SHP77 treated with DMSO at 0.1 percent for 48 hours (cell line): ENCODE measurements at regions not wholly inside any gene's neighbourhood (a gene's known extent, or its start where the extent isn't known, plus 50 kb on each side); places are given as distances from the start of the nearest gene placed in this dataset.
A peak's percentile ranks its signal among the peaks of the same experiment; 100 is the strongest.
"Not testable (repeated sequence)": the region's sequence is repeated elsewhere in the genome, so short reads cannot be mapped to it uniquely, and the experiment has no call there.

ENCODE experiments used
- DNase-seq: peaks from one replicate; lab custom pipeline; 2025; lab: John Stamatoyannopoulos, UW

DNA sequence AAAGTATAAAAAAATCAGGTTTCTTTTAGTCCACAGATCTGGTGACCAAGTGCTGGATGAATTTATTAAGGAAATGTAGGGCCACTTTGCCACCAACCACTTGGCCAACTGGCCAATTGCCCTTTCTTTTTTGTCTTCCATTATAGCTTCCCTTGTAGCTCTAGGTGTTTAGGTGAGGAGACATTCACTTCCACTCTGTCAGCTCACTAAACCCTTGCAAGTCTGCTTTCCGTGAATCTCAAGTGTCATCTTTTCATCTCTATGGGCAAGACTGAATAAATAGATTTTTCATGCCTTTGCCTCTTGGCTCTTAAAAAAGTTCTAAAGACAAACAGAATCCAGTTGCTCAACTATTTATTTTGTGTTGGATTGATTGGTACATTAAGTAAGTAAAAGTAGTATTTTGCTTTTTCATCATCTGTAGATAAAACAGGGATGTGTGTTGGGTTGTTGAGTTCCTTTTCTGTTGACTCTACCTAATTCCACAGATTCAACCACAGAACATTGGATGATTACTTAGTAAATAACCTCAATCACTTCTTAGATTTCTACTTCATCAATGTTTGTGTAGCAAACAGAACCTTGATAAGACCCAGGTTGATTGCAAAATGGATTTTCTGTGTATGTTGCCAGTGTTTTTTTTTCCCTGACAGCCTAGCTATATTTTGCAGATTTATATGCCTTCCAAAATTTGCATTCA is 68.1 kb upstream of the GRXCR1 start:
- DNase-seq: no peak

DNA sequence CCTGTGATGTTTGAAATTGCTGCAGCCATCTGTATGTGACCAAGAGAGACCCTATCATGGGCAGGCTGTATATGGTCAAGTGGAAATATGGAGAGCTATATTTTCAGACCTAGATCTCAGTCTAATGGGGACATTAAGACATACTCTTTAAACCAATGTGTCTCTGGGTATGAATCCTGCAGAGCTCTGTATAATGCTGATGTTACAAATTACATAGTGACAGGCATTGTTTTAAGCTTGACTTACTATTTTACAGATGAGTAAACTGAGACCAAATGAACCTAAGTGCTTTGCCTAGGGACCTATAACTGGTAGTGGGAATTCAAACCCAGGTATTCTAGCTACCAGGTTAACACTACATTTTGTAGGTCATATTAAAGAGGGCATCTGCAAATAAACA is 71.3 kb upstream of the GRXCR1 start:
- DNase-seq: no peak

DNA sequence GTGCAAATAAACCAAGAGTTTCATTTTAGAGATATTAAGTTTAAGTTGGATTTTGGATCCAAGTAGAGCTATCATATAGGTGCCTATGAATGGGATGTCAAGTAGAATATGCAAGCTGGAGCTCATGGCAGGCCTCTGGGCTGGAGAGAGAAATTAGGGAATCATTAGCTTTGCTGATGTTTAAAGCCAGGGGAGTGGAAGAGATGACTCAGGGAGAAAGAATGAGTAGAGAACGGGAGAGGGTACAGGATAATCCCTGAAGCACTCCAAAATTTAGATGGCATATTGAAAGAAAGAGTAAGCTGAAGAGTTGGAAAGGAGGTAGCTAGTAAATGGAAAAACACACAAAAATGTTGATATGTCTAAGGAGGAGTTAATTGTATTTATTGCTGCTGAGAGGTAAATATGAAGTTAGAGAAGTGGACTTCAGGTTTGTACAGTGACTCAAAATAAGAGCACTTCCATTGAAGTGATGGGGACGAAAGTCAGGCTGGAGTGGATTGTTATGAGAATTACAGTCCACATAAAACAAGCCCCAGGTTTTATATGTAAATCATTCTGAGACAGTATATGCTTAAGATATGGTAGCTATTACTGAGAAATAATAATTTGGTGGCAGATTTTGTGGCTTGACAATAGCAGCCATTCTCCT is 72.5 kb upstream of the GRXCR1 start:
- no peak for DNase-seq

- DNase-seq: no peak
Observed at GRCh38 chr4:42817913-42818312, 74.6 kb upstream of the GRXCR1 start.

DNA sequence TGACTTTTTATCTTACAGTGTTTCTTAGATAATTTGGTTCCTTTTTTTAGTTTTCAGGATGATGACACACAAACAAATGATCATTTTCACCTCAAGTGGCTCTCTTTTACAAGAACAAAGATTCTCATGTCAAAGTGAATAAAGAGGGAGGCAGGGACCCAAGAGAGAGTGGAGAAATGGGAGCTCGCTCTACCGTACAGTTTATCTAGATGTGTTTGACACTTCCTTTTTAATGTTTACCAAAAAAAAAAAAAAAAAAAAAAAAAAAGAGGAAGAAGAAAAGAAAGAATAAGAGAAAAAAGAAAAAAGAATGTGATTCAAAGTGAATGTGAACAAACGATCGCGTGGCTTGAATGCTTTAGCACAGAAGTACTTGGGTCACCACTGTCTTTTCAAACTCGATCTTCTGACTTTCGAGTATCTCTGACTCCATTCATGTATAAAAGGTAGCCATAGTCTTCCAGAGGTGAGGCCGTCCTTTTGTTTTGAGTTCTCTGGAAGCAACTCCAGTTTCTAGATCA is 75.6 kb upstream of the GRXCR1 start:
- DNase-seq: no peak

DNA sequence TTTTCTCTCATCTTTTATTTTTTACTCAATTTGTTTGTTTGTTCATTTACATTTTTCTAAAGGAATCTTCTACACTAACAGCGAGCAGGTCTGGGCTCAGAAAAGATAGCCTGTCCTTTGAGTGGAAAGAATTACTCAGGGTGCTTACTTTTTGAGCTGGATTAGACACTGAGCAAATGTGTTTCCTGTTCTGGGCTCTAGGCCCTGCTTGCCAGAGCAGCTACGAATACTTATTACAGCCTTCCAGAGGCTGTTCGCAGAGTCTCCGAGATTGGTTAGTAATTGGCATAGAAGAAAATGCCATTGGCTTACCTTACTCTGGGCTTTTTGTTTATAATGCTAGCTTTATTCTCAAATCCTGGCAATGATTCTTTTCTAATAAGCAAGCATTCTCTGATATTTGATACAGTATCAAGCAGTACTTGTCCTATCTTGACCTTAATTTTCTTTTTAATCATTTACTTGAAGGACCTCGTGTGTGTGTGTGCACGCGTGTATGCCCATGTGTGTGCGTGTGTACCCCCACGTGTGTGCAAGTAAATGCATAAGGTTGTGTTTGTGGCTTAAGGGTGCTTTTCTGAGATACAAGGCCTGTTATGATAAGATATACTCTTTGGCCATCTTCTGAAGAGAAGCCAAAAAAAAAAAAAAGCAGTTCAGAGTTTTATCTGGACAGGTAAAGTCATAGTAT is 76.2 kb upstream of the GRXCR1 start:
- DNase-seq: no peak

DNA sequence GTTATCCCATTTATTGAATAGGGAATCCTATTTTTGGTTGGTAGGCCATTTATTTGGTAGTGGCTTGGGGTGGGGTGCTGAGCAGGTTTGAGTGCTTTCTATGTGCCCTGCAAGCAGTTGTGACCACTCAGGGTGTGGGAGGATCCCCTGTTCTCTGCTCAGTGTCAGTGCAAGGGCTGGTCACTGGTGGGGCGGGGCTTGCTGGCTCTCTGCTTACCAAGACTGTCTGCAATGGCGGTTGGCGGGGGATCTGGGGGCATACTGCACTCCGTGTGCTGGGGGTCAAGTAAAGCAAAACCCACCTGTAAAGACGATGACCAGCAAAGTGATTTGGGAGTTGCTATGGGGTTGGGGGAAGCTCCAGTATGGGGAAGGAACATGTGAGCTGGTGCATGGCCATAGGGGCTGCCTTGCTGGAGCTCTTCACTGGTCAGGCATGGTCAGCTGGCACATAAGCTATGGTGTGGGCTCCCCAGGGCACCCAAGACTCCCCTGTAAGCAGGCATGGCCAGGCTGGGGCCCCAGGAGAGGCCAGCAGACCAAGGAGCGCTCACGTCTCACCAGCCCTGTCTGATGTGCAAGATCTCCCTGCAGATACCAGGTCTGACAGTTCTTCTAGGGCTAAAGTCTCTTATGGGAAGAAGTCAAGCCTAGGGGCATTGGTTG is 83.0 kb upstream of the GRXCR1 start:
- DNase-seq: no peak

- no peak for DNase-seq
Observed at GRCh38 chr4:42806303-42806835, 86.1 kb upstream of the GRXCR1 start.

DNA sequence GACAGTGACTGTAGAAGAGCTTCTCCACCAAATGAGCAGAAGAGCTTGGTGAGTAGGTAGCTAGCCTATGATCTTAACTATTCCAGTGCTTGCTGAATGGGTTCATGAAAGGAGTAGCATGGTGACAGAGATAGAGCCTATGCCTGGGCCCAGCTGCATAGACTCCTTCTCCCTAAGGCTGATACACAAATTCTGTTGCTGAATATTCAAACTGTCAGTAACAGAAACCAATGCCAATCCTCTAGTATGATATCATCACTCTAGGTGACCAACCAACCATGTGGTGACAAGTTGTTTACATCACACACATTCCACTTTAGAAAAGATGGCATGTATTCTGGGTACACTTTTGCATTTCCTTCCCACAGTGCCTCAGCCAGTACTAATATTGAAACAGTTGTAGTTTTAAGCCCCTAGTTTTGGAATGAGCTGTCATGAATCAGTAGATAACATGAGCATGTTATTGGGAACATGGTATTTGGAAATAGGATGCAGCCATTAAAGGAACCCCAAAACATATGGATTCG is 103.4 kb upstream of the GRXCR1 start:
- no peak for DNase-seq

- no peak for DNase-seq
Observed at GRCh38 chr4:42787079-42787463, 105.4 kb upstream of the GRXCR1 start.

DNA sequence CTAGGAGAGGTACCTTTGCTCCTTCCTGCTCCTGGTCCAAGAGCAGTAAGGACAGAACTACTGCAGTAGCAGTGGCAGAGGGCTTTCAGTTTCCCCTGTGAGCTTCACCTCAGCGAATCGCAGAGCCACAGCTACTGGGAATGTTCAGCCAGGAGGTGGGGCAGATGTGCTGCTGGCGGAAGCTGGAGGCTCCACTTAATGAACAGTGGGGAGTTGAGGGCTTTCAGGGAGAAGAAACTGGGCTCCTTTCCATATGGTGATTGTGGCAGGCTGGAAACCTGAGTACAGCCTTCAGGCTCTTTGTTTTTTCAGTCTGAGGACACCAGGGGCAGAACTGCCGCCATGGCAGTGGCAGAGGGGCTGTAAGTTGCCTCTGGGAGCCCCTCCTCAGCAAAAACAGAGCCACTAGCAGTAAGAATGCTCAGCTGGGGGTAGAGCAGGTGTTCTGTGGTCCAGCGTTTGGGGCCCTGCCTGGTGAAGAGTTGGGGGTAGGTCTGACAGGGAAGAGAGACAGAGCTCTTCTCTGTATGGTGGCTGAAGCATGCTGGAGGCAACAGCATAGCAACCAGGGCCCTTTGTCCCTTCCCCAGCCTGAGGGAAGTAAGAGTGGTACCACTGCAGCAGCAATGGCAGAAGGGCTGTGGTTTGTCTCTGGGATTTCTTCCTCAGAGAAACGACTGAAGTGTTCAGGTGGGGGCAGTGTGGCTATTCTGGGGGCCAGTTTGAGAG is 106.0 kb upstream of the GRXCR1 start:
- no peak for DNase-seq

- no peak for DNase-seq
Observed at GRCh38 chr4:42785817-42786216, 106.7 kb upstream of the GRXCR1 start.

DNA sequence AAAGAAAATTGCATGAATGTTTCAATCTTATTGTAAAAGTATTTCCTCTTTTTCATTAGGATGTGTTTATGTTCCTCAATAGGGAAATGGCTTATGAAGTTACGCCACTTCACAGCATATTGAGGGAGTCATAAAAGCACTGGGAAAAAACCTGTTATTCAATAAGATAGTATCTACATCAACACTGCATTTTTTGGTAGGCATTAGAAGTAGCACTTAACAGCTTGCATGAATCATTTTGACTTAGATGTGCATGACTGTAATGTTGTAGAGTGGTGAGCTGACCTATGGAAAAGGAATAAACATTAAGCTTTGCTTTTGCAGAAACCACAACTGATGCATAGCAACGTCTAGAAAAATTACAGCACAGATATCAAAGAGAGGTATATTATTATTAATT is 111.2 kb upstream of the GRXCR1 start:
- DNase-seq: no peak

DNA sequence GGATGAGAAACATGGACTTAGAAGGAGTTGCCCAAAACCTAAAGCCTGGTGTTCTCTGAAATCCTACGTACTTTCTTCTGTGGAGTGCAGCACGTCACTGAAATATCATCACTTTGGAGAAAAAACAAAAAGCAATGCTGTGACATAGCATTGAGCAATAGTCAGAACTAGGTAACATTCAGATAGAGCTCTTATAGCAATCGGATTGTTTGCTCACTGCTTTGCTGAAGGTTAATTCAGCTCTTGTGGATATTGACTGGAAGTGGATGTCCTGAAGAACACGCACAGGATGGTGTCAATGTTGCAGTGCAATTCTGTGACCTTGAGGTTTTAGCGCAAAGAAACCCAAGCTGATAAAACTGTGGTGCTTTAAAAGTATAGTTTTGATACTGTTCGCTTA is 114.2 kb upstream of the GRXCR1 start:
- DNase-seq: no peak

DNA sequence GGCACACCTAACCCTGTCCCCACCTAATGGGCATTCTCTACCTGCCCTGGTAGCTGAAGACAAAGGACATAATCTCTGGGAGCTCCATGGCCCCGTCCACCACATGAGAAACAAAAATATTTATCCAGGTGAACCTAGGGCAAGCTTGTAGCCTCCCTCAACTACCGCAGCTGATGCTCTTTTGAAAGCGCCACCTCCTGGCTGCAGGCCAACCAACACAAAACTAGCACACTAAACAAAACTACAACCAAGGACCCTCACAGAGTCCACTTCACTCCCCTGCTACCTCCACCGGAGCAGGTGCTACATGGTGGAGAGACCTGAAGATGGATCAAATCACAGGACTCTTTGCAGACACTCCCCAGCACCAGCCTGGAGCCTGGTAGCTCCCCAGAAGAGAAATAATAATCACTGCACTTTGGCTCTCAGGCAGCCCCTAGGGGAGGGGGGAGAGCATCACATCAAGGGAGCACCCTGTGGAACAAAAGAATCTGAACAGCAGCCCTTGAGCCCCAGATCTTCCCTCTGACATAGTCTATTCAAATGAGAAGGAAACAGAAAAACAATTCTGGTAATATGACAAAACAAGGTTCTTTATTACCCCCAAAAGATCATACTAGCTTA is 111.3 kb upstream of the ATP8A1 start:
- peak; percentile 1 for DNase-seq

GRCh38 chr4:42767669-42768068 is 110.8 kb upstream of the ATP8A1 start:
- DNase-seq: no peak

DNA sequence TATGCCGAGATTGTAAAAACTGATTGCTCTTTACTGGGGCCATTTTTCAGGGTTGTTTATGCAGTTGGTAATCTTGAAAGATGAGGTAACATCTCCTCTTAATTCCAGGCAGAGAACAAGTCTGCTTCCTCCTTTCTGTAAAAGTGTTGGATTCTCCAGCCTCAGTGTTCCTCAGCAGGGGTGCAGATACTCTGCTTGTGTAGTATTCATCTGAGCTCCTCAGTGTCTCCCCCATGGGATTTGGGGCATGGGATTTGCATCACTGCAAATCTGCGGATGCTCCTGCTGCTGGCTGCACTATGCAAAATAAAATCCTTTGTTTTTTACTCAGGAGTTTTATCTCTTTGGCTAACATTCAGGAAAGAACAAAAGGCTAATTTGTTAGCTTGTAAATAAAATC is 104.9 kb upstream of the ATP8A1 start:
- DNase-seq: no peak

DNA sequence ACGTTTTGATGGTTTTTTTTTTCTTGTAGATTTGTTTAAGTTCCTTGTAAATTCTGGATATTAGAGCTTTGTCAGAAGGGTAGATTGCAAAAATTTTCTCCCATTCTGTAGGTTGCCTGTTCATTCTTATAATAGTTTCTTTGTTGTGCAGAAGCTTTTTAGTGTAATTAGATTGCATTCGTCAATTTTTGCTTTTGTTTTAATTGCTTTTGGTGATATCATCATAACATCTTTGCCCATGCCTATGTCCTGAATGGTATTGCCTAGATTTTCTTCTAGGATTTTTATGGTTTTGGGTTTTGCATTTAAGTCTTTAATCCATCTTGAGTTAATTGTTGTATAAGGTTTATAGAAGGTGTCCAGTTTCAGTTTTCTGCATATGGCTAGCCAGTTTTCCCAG is 98.1 kb upstream of the ATP8A1 start:
- DNase-seq: not testable (repeated sequence)

DNA sequence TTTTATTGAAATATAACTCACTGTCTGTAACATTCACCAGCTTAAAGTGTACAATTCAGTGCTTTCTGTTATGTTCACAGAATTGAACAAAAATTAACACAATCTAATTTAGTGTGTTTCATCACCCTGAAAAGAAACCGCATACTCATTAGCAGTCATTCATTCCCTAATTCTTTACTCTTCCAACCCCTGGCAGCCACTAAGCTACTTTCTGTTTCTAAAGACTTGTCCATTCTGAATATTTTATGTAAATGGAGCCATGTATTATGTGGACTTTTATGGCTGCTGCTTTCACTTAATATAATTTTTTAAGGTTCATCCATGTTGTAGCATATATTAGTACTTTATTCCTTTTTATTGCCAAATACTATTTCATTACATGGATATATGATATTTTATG is 94.7 kb upstream of the ATP8A1 start:
- DNase-seq: no peak

GRCh38 chr4:42750856-42751255 is 94.0 kb upstream of the ATP8A1 start:
- DNase-seq: no peak

GRCh38 chr4:42750091-42750490 is 93.2 kb upstream of the ATP8A1 start:
- no peak for DNase-seq
